UCSD-AML1 (cell line): ENCODE measurements at regions not wholly inside any gene's neighbourhood (a gene's known extent, or its start where the extent isn't known, plus 50 kb on each side); places are given as distances from the start of the nearest gene placed in this dataset.
"Not testable (repeated sequence)": the region's sequence is repeated elsewhere in the genome, so short reads cannot be mapped to it uniquely, and the experiment has no call there.

ENCODE experiments used
- DNase-seq: peaks from one replicate; lab custom pipeline; 2025; ENCODE audit not compliant: unreplicated experiment; lab: John Stamatoyannopoulos, UW

- no peak for DNase-seq
Measured at GRCh38 chr7:53596230-53596629, 560.8 kb downstream of the POM121L12 start.

- no peak for DNase-seq
Measured at GRCh38 chr7:53600296-53600695, 564.9 kb downstream of the POM121L12 start.

- DNase-seq: no peak
Measured at GRCh38 chr7:53602817-53603418, 567.5 kb downstream of the POM121L12 start.

GRCh38 chr7:53603461-53603860, 568.0 kb downstream of the POM121L12 start:
- no peak for DNase-seq

GRCh38 chr7:53604201-53604600, 568.8 kb downstream of the POM121L12 start:
- DNase-seq: no peak

GRCh38 chr7:53607961-53608360, 572.5 kb downstream of the POM121L12 start:
- DNase-seq: no peak

- no peak for DNase-seq
Measured at GRCh38 chr7:53609185-53609584, 573.8 kb downstream of the POM121L12 start.

GRCh38 chr7:53611043-53611442, 575.6 kb downstream of the POM121L12 start:
- DNase-seq: no peak

- DNase-seq: no peak
Measured at GRCh38 chr7:53624356-53624755, 588.9 kb downstream of the POM121L12 start.

- DNase-seq: no peak
Measured at GRCh38 chr7:53628775-53629174, 593.3 kb downstream of the POM121L12 start.

GRCh38 chr7:53635251-53635650, 599.8 kb downstream of the POM121L12 start:
- DNase-seq: not testable (repeated sequence)

- DNase-seq: no peak
Measured at GRCh38 chr7:53638517-53638916, 603.1 kb downstream of the POM121L12 start.

GRCh38 chr7:53641091-53641490, 605.7 kb downstream of the POM121L12 start:
- DNase-seq: no peak

- DNase-seq: no peak
Measured at GRCh38 chr7:53642361-53642760, 606.9 kb downstream of the POM121L12 start.

- no peak for DNase-seq
Measured at GRCh38 chr7:53642866-53643265, 607.4 kb downstream of the POM121L12 start.

GRCh38 chr7:53656881-53657280, 621.4 kb downstream of the POM121L12 start:
- no peak for DNase-seq

GRCh38 chr7:53657586-53657985, 622.2 kb downstream of the POM121L12 start:
- DNase-seq: no peak

- DNase-seq: no peak
Measured at GRCh38 chr7:53658951-53659350, 623.5 kb downstream of the POM121L12 start.

GRCh38 chr7:53661645-53662217, 626.3 kb downstream of the POM121L12 start:
- DNase-seq: no peak

- DNase-seq: no peak
Measured at GRCh38 chr7:53672681-53673080, 637.2 kb downstream of the POM121L12 start.

- DNase-seq: no peak
Measured at GRCh38 chr7:53675835-53676234, 640.4 kb downstream of the POM121L12 start.

GRCh38 chr7:53684693-53685092, 649.3 kb downstream of the POM121L12 start:
- DNase-seq: no peak

- DNase-seq: no peak
Measured at GRCh38 chr7:53690411-53690810, 655.0 kb downstream of the POM121L12 start.
